ENCODE measurements at regions not wholly inside any gene's neighbourhood (a gene's known extent, or its start where the extent isn't known, plus 50 kb on each side); places are given as distances from the start of the nearest gene placed in this dataset.

DNA sequence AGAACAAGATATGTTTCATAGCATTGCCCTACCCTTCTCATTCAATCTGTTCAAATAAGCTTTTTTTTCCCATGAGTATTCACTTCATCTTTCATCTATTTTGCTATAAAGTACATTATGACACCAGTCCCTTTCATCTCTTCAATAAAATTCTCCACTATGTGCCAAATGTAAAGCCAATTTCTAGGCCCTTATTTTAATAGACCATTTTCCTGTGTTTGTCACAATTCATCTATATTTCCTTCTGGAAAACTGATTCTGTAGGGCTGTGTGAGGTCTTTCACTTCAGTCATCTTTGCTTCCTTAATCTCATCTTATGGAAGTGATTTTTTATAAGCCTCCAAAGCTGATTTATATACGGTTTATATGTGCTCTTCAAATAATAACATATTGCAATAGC is 992.4 kb upstream of the EYS start:
- TF ChIP-seq, protein P1, sequence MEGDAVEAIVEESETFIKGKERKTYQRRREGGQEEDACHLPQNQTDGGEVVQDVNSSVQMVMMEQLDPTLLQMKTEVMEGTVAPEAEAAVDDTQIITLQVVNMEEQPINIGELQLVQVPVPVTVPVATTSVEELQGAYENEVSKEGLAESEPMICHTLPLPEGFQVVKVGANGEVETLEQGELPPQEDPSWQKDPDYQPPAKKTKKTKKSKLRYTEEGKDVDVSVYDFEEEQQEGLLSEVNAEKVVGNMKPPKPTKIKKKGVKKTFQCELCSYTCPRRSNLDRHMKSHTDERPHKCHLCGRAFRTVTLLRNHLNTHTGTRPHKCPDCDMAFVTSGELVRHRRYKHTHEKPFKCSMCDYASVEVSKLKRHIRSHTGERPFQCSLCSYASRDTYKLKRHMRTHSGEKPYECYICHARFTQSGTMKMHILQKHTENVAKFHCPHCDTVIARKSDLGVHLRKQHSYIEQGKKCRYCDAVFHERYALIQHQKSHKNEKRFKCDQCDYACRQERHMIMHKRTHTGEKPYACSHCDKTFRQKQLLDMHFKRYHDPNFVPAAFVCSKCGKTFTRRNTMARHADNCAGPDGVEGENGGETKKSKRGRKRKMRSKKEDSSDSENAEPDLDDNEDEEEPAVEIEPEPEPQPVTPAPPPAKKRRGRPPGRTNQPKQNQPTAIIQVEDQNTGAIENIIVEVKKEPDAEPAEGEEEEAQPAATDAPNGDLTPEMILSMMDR (conservative IDR thresholded peaks at IDR 0.05; ENCODE audit: low read depth, low read length) = no peak
- TF ChIP-seq EZH2 (IDR thresholded peaks at IDR 0.05; ENCODE audit: low read length, unreplicated experiment) = no peak
